NCI-H2227 (cell line): ENCODE measurements at regions not wholly inside any gene's neighbourhood (a gene's known extent, or its start where the extent isn't known, plus 50 kb on each side); places are given as distances from the start of the nearest gene placed in this dataset.

Experiments used
- DNase-seq: peaks from one replicate; lab custom pipeline; 2025; ENCODE audit not compliant: unreplicated experiment; lab: John Stamatoyannopoulos, UW

- no peak for DNase-seq
Observed at GRCh38 chr3:193871220-193871485, 264.8 kb upstream of the HES1 start.

GRCh38 chr3:193872265-193872753 is 263.6 kb upstream of the HES1 start:
- no peak for DNase-seq

GRCh38 chr3:193873426-193874201 is 262.3 kb upstream of the HES1 start:
- no peak for DNase-seq

GRCh38 chr3:193874512-193874911 is 261.4 kb upstream of the HES1 start:
- DNase-seq: no peak

GRCh38 chr3:193874997-193875593 is 260.9 kb upstream of the HES1 start:
- no peak for DNase-seq

- no peak for DNase-seq
Observed at GRCh38 chr3:193875601-193876321, 260.2 kb upstream of the HES1 start.

GRCh38 chr3:193879099-193879863 is 256.7 kb upstream of the HES1 start:
- no peak for DNase-seq

GRCh38 chr3:193879864-193880242 is 256.1 kb upstream of the HES1 start:
- no peak for DNase-seq

GRCh38 chr3:193882091-193882490 is 253.9 kb upstream of the HES1 start:
- DNase-seq: no peak

GRCh38 chr3:193883551-193883950 is 252.4 kb upstream of the HES1 start:
- no peak for DNase-seq

- no peak for DNase-seq
Observed at GRCh38 chr3:193884027-193884426, 251.9 kb upstream of the HES1 start.

GRCh38 chr3:193884652-193885051 is 251.3 kb upstream of the HES1 start:
- no peak for DNase-seq

GRCh38 chr3:193885832-193886231 is 250.1 kb upstream of the HES1 start:
- DNase-seq: no peak

- DNase-seq: no peak
Observed at GRCh38 chr3:193890016-193890897, 245.7 kb upstream of the HES1 start.

GRCh38 chr3:193894121-193894863 is 241.7 kb upstream of the HES1 start:
- DNase-seq: no peak

- DNase-seq: no peak
Observed at GRCh38 chr3:193895409-193895808, 240.5 kb upstream of the HES1 start.

GRCh38 chr3:193896419-193896818 is 239.5 kb upstream of the HES1 start:
- no peak for DNase-seq

GRCh38 chr3:193897288-193897687 is 238.7 kb upstream of the HES1 start:
- DNase-seq: no peak

GRCh38 chr3:193897731-193898180 is 238.2 kb upstream of the HES1 start:
- DNase-seq: no peak

- no peak for DNase-seq
Observed at GRCh38 chr3:193899001-193899400, 236.9 kb upstream of the HES1 start.
